ENCODE measurements at regions not wholly inside any gene's neighbourhood (a gene's known extent, or its start where the extent isn't known, plus 50 kb on each side); places are given as distances from the start of the nearest gene placed in this dataset.

DNA sequence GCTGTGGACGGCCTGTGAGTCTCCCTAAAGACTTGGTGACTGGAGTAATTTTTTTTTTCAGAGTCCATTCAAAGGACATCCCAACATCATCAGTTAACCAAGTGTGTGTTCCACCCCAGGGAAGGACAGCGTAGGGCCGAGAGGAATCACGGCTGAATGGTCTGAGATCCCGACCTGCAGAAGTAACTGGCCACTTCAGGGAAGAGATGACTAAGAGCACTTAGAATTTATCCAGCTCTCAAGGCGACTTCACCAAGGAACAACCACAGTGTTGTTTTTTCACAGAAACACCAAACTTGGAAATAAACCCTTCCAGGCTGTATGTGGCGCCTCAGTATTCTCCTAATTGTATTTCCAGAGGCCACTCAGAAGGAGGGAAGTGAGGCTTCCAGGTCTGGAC is 231.6 kb downstream of the FNDC1 start:
- TF ChIP-seq, protein P1, sequence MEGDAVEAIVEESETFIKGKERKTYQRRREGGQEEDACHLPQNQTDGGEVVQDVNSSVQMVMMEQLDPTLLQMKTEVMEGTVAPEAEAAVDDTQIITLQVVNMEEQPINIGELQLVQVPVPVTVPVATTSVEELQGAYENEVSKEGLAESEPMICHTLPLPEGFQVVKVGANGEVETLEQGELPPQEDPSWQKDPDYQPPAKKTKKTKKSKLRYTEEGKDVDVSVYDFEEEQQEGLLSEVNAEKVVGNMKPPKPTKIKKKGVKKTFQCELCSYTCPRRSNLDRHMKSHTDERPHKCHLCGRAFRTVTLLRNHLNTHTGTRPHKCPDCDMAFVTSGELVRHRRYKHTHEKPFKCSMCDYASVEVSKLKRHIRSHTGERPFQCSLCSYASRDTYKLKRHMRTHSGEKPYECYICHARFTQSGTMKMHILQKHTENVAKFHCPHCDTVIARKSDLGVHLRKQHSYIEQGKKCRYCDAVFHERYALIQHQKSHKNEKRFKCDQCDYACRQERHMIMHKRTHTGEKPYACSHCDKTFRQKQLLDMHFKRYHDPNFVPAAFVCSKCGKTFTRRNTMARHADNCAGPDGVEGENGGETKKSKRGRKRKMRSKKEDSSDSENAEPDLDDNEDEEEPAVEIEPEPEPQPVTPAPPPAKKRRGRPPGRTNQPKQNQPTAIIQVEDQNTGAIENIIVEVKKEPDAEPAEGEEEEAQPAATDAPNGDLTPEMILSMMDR (IDR thresholded peaks at IDR 0.05) = no peak
- TF ChIP-seq POLR2A (IDR thresholded peaks at IDR 0.05) = no peak
